IMR-90 (cell line): ENCODE measurements at regions not wholly inside any gene's neighbourhood (a gene's known extent, or its start where the extent isn't known, plus 50 kb on each side); places are given as distances from the start of the nearest gene placed in this dataset.

ENCODE experiments used
- ATAC-seq: fragments of 200-7000 bp; cut with Tn5 transposase; 2 replicates; pipeline ENCODE4 v1.9.1; 2020; ENCODE audit warnings: low read depth, mild to moderate bottlenecking, moderate library complexity
- BruUV-seq: library from RNA; stranded (reverse); fragments of 400-500 nt; replicated peaks from 2 replicates; lab custom pipeline; 2021; lab: Mats Ljungman, UMichigan
- CTCF ChIA-PET: fragments of 300-600 bp; formaldehyde crosslinking; extraction: SDS; loops from one replicate; lab custom pipeline; 2021; ENCODE audit warnings: antibody characterized with exemption; lab: Yijun Ruan, JAX
- POLR2A ChIA-PET: fragments of 300-600 bp; sonication (Branson Sonifier 250); formaldehyde crosslinking; loops from one replicate; lab custom pipeline; 2022; ENCODE audit warnings: antibody characterized with exemption; ENCODE audit not compliant: unreplicated experiment; lab: Charles Lee
- DNase-seq: peaks from one replicate; pipeline ENCODE4 v3.0.0; 2013
- H2AFZ ChIP-seq: replicated peaks from 2 replicates; pipeline ENCODE3; 2013; ENCODE audit warnings: low read length, mild to moderate bottlenecking; ENCODE audit not compliant: poor library complexity
- H2AK5ac ChIP-seq: 2 replicates; pipeline ENCODE4 v1.6.1; 2013; ENCODE audit warnings: low read depth, low read length, inconsistent platforms
- H2AK9ac ChIP-seq: replicated peaks from 2 replicates; pipeline ENCODE3; 2013; ENCODE audit warnings: mild to moderate bottlenecking, low read depth, low read length, moderate library complexity; ENCODE audit not compliant: poor library complexity
- H2BK120ac ChIP-seq: 2 replicates; pipeline ENCODE4 v1.6.1; 2013; ENCODE audit warnings: low read depth, low read length, inconsistent platforms
- H2BK15ac ChIP-seq: 3 replicates; pipeline ENCODE4 v1.6.1; 2013; ENCODE audit warnings: low read depth, low read length, inconsistent platforms
- H2BK20ac ChIP-seq: 2 replicates; pipeline ENCODE4 v1.6.1; 2013; ENCODE audit warnings: low read depth, mild to moderate bottlenecking, inconsistent platforms, low read length, moderate library complexity
- H2BK5ac ChIP-seq: 2 replicates; pipeline ENCODE4 v1.6.1; 2013; ENCODE audit warnings: mild to moderate bottlenecking, low read depth, low read length, inconsistent platforms; ENCODE audit not compliant: poor library complexity, severe bottlenecking
- H3K14ac ChIP-seq: replicated peaks from 2 replicates; pipeline ENCODE4 v1.6.1; 2013; ENCODE audit warnings: low read depth, low read length, inconsistent platforms
- H3K18ac ChIP-seq: 2 replicates; pipeline ENCODE4 v1.6.1; 2013; ENCODE audit warnings: low read depth, low read length, control low read depth
- H3K23ac ChIP-seq: 2 replicates; pipeline ENCODE4 v1.6.1; 2013; ENCODE audit warnings: low read depth, low read length, inconsistent platforms
- H3K27ac ChIP-seq: 2 replicates; pipeline ENCODE4 v1.5.1; 2013; ENCODE audit warnings: mild to moderate bottlenecking, control low read depth, low read length; ENCODE audit not compliant: insufficient read depth
- H3K27me3 ChIP-seq: 2 replicates; pipeline ENCODE4 v1.6.1; 2013; ENCODE audit warnings: low read length; ENCODE audit not compliant: control insufficient read depth, insufficient read depth
- H3K36me3 ChIP-seq: 2 replicates; pipeline ENCODE4 v1.6.1; 2013; ENCODE audit warnings: low read length, mixed read lengths; ENCODE audit not compliant: control insufficient read depth, insufficient read depth
- H3K4ac ChIP-seq: 2 replicates; pipeline ENCODE4 v1.6.1; 2013; ENCODE audit warnings: low read depth, low read length, inconsistent platforms
- H3K4me1 ChIP-seq: 2 replicates; pipeline ENCODE4 v1.6.1; 2013; ENCODE audit warnings: low read length, mixed read lengths; ENCODE audit not compliant: control insufficient read depth, insufficient read depth
- H3K4me2 ChIP-seq: 2 replicates; pipeline ENCODE4 v1.6.1; 2013; ENCODE audit warnings: low read depth, mild to moderate bottlenecking, control low read depth, low read length, moderate library complexity
- H3K4me3 ChIP-seq: 2 replicates; pipeline ENCODE4 v1.5.1; 2013; ENCODE audit warnings: low read depth, mild to moderate bottlenecking, control low read depth, low read length, moderate library complexity; ENCODE audit not compliant: insufficient read depth
- H3K56ac ChIP-seq: 2 replicates; pipeline ENCODE4 v1.6.1; 2013; ENCODE audit warnings: low read length, inconsistent platforms; ENCODE audit not compliant: insufficient read depth; ENCODE audit errors: extremely low read depth
- H3K79me1 ChIP-seq, 2 experiments: 2 replicates each; pipeline ENCODE4 v1.6.1; 2013; ENCODE audit warnings: low read length in 2 of 2, inconsistent platforms in 1 of 2, low read depth in 1 of 2
- H3K9ac ChIP-seq: 2 replicates; pipeline ENCODE4 v1.6.1; 2013; ENCODE audit warnings: low read depth, low read length, control low read depth
- H3K9me1 ChIP-seq: 2 replicates; pipeline ENCODE4 v1.6.1; 2013; ENCODE audit warnings: low read length, inconsistent platforms; ENCODE audit not compliant: insufficient read depth
- H3K9me3 ChIP-seq: 2 replicates; pipeline ENCODE4 v1.6.1; 2013; ENCODE audit warnings: low read length; ENCODE audit not compliant: control insufficient read depth, insufficient read depth
- H4K20me1 ChIP-seq: 2 replicates; pipeline ENCODE4 v1.6.1; 2013; ENCODE audit warnings: low read length, inconsistent platforms; ENCODE audit not compliant: insufficient read depth
- H4K5ac ChIP-seq: 2 replicates; pipeline ENCODE4 v1.6.1; 2013; ENCODE audit warnings: mild to moderate bottlenecking, low read depth, low read length, control low read depth
- H4K8ac ChIP-seq, 2 experiments: 2 replicates each; pipeline ENCODE4 v1.6.1; 2013; ENCODE audit warnings: low read depth in 2 of 2, low read length in 2 of 2, control low read depth in 1 of 2, inconsistent platforms in 1 of 2
- H4K91ac ChIP-seq: 2 replicates; pipeline ENCODE4 v1.6.1; 2013; ENCODE audit warnings: low read depth, low read length, inconsistent platforms; ENCODE audit not compliant: insufficient read depth
- BHLHE40 ChIP-seq: fragments of 150-350 bp; IDR thresholded peaks from 2 replicates; pipeline ENCODE4 v1.6.1; 2016; ENCODE audit warnings: mild to moderate bottlenecking, low read depth, low read length
- CEBPB ChIP-seq: IDR thresholded peaks from 2 replicates; pipeline ENCODE4 v1.6.1; 2012; ENCODE audit warnings: low read depth, low read length, improper control_type of control experiment
- CHD1 ChIP-seq: IDR thresholded peaks from 2 replicates; pipeline ENCODE4 v1.6.1; 2012; ENCODE audit warnings: low read depth, low read length, improper control_type of control experiment
- FOS ChIP-seq: fragments of 150-350 bp; IDR thresholded peaks from 2 replicates; pipeline ENCODE4 v1.6.1; 2016; ENCODE audit warnings: low read depth, low read length
- MAFK ChIP-seq: IDR thresholded peaks from 2 replicates; pipeline ENCODE4 v1.6.1; 2012; ENCODE audit warnings: low read depth, low read length, improper control_type of control experiment
- MAZ ChIP-seq: IDR thresholded peaks from 2 replicates; pipeline ENCODE4 v1.6.1; 2012; ENCODE audit warnings: low read depth, mild to moderate bottlenecking, low read length, improper control_type of control experiment, moderate library complexity, borderline replicate concordance
- MXI1 ChIP-seq: IDR thresholded peaks from 2 replicates; pipeline ENCODE4 v1.6.1; 2012; ENCODE audit warnings: low read depth, mild to moderate bottlenecking, low read length, moderate library complexity, borderline replicate concordance
- POLR2A ChIP-seq: IDR thresholded peaks from 2 replicates; pipeline ENCODE4 v1.6.1; 2012; ENCODE audit warnings: mild to moderate bottlenecking, low read depth, low read length
- RAD21 ChIP-seq: IDR thresholded peaks from 2 replicates; pipeline ENCODE4 v1.6.1; 2012; ENCODE audit warnings: low read length, improper control_type of control experiment
- RCOR1 ChIP-seq: IDR thresholded peaks from 2 replicates; pipeline ENCODE4 v1.6.1; 2012; ENCODE audit warnings: mild to moderate bottlenecking, low read length, improper control_type of control experiment; ENCODE audit not compliant: insufficient replicate concordance
- RFX5 ChIP-seq: IDR thresholded peaks from 2 replicates; pipeline ENCODE4 v1.8.0; 2012; ENCODE audit warnings: low read depth, mild to moderate bottlenecking, low read length, moderate library complexity
- SMC3 ChIP-seq: fragments of 150-350 bp; IDR thresholded peaks from 2 replicates; pipeline ENCODE4 v1.6.1; 2016; ENCODE audit warnings: low read depth, mild to moderate bottlenecking, antibody characterized with exemption, low read length, moderate library complexity
- WGBS, 2 experiments: methylation state at CpG; one replicate each; pipeline versions ENCODE4 v1.1.5 to v1.1.7; 2013; ENCODE audit warnings: missing lambda C conversion rate in 2 of 2; ENCODE audit not compliant: insufficient read length in 1 of 2; ENCODE audit errors: extremely low coverage in 2 of 2; 5-methylcytosine and 5-hydroxymethylcytosine counted together
- dilution Hi-C: fragments of 300-500 bp; cut with HindIII; formaldehyde crosslinking; loops from one replicate; pipeline ENCODE4 v1.14.3; 2018; ENCODE audit warnings: low sequenced_read_pairs; ENCODE audit not compliant: unreplicated experiment
- in situ Hi-C: fragments of 300-500 bp; cut with MboI; formaldehyde crosslinking; loops from 3 replicates; pipeline ENCODE4 v1.14.3; 2019; ENCODE audit warnings: low sequenced_read_pairs, inconsistent platforms, mixed read lengths
- intact Hi-C: fragments of 100-400 bp; cut with micrococcal nuclease; formaldehyde crosslinking; loops from 2 replicates; pipeline ENCODE4 v1.10.0; 2022
- TF ChIP-seq, protein P1 (sequence below): fragments of 150-350 bp; IDR thresholded peaks from 2 replicates; pipeline ENCODE4 v1.6.1; 2016; ENCODE audit warnings: low read depth, mild to moderate bottlenecking, low read length, moderate library complexity, borderline replicate concordance
- TF ChIP-seq, protein P2 (sequence below): conservative IDR thresholded peaks from 2 replicates; pipeline ENCODE4 v1.5.1; 2012; ENCODE audit warnings: mild to moderate bottlenecking, low read depth, low read length, improper control_type of control experiment
- TF ChIP-seq, protein P3 (sequence below): fragments of 150-350 bp; IDR thresholded peaks from 2 replicates; pipeline ENCODE4 v1.6.1; 2017; ENCODE audit warnings: mild to moderate bottlenecking, antibody characterized with exemption, low read length, low read depth

DNA sequence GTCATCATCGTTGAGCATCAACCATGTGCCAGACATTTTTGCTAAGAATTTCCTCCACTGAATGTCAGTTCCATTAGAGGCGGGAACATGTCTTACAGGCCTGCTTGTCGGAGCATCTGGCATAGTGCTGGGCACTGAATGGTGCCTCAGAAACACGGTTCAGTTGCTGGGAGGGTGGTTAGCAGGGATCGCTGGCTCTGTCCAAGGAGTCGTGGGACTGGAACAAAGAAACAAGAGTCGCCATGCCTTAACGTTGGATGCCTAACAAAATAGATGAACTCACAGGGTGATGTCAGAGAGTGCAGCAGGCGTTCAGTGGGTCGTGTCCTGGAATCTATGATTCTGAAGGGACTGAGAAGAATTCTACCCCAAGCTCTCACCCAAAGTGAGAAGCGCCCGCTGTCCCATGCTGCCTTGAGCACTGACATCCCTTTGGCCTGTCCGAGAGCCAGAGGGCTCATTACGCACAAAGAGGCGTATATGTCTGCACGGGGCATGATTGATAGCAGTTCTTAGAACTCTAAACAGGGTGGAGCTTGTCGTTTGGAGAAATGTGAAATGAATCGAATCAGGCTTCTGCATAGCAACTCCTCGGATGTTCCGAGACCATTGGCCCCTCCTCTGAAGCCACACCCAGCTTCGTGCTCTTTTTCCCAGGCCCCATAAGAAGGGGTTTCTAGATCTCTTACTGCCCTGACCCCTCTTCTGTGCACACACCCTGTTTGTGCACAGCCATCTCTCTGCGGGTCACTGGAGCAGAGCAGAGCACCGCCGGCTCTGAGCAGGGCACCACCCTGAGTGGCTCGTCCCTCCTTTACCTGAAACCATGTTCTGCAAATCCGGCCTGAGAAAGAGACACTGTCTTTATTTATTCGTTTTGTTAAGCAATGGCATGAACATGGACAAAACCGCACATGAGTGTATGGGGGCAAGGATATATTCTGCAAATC lies 113.1 kb upstream of the B3GAT1 start:
- no peak for DNase-seq
- H4K20me1 ChIP-seq: no peaks in the 10 kb centered on the region
- no peaks in the 10 kb centered on the region for H3K4me1 ChIP-seq
- 63% methylated on average over 6 of the region's 28 CpGs; no CpG with 5 or more reads in 1 of the 2 experiments for WGBS, 2 experiments
- no peak overlapping the region for H2AK9ac ChIP-seq
- no peak overlapping the region for H2AK5ac ChIP-seq
- H2BK5ac ChIP-seq: no peak overlapping the region
- no TSS peak for BruUV-seq
- H4K5ac ChIP-seq: no peak overlapping the region
- no peak overlapping the region for H4K8ac ChIP-seq
- in situ Hi-C loops (no loop called here), dilution Hi-C loops (no loop called here), intact Hi-C loops (no loop called here)
- H3K18ac ChIP-seq: no peak overlapping the region
- H2AFZ ChIP-seq: no peak overlapping the region
- no peak overlapping the region for H3K23ac ChIP-seq
- no peak overlapping the region for H3K4ac ChIP-seq
- no peak overlapping the region for H3K4me3 ChIP-seq
- no peak overlapping the region for H2BK120ac ChIP-seq
- H2BK15ac ChIP-seq: no peak overlapping the region
- no peaks in the 10 kb centered on the region for H3K36me3 ChIP-seq
- no peak overlapping the region for H4K91ac ChIP-seq
- H3K27me3 ChIP-seq: no peaks in the 10 kb centered on the region
- H3K9me3 ChIP-seq: peaks cover 56% of the 10 kb centered on the region
- H2BK20ac ChIP-seq: no peak overlapping the region
- H3K9ac ChIP-seq: no peak overlapping the region
- H3K27ac ChIP-seq: no peak overlapping the region
- H3K14ac ChIP-seq: no peak overlapping the region
- H3K4me2 ChIP-seq: no peak overlapping the region
- no peak overlapping the region for H3K56ac ChIP-seq
- CTCF ChIA-PET: no interaction called here
- H3K9me1 ChIP-seq: no peaks in the 10 kb centered on the region
- no peak for ATAC-seq
- POLR2A ChIA-PET: no interaction called here
- no peaks in the 10 kb centered on the region for H3K79me1 ChIP-seq
- TF ChIP-seq FOS: no peak
- TF ChIP-seq CHD1: no peak
- no peak for TF ChIP-seq MAZ
- TF ChIP-seq, protein P1, sequence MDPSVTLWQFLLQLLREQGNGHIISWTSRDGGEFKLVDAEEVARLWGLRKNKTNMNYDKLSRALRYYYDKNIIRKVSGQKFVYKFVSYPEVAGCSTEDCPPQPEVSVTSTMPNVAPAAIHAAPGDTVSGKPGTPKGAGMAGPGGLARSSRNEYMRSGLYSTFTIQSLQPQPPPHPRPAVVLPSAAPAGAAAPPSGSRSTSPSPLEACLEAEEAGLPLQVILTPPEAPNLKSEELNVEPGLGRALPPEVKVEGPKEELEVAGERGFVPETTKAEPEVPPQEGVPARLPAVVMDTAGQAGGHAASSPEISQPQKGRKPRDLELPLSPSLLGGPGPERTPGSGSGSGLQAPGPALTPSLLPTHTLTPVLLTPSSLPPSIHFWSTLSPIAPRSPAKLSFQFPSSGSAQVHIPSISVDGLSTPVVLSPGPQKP: no peak
- no peak for TF ChIP-seq BHLHE40
- no peak for TF ChIP-seq RCOR1
- TF ChIP-seq, protein P2, sequence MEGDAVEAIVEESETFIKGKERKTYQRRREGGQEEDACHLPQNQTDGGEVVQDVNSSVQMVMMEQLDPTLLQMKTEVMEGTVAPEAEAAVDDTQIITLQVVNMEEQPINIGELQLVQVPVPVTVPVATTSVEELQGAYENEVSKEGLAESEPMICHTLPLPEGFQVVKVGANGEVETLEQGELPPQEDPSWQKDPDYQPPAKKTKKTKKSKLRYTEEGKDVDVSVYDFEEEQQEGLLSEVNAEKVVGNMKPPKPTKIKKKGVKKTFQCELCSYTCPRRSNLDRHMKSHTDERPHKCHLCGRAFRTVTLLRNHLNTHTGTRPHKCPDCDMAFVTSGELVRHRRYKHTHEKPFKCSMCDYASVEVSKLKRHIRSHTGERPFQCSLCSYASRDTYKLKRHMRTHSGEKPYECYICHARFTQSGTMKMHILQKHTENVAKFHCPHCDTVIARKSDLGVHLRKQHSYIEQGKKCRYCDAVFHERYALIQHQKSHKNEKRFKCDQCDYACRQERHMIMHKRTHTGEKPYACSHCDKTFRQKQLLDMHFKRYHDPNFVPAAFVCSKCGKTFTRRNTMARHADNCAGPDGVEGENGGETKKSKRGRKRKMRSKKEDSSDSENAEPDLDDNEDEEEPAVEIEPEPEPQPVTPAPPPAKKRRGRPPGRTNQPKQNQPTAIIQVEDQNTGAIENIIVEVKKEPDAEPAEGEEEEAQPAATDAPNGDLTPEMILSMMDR: no peak
- TF ChIP-seq RAD21: no peak
- TF ChIP-seq MXI1: no peak
- no peak for TF ChIP-seq MAFK
- TF ChIP-seq CEBPB: no peak
- TF ChIP-seq SMC3: no peak
- TF ChIP-seq, protein P3, sequence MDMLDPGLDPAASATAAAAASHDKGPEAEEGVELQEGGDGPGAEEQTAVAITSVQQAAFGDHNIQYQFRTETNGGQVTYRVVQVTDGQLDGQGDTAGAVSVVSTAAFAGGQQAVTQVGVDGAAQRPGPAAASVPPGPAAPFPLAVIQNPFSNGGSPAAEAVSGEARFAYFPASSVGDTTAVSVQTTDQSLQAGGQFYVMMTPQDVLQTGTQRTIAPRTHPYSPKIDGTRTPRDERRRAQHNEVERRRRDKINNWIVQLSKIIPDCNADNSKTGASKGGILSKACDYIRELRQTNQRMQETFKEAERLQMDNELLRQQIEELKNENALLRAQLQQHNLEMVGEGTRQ: no peak
- TF ChIP-seq RFX5: no peak
- no peak for TF ChIP-seq POLR2A
